IPS-18a (cell line): ENCODE measurements at regions not wholly inside any gene's neighbourhood (a gene's known extent, or its start where the extent isn't known, plus 50 kb on each side); places are given as distances from the start of the nearest gene placed in this dataset.

Experiments
- H3K27ac ChIP-seq: one replicate; pipeline ENCODE4 v1.5.1; 2013; ENCODE audit warnings: low read length
- H3K27me3 ChIP-seq: one replicate; pipeline ENCODE4 v1.6.1; 2013; ENCODE audit warnings: mild to moderate bottlenecking, low read length; ENCODE audit not compliant: control insufficient read depth, insufficient read depth
- H3K36me3 ChIP-seq: one replicate; pipeline ENCODE4 v1.6.1; 2013; ENCODE audit warnings: low read depth, low read length; ENCODE audit not compliant: control insufficient read depth
- H3K4me1 ChIP-seq: one replicate; pipeline ENCODE4 v1.6.1; 2013; ENCODE audit warnings: low read depth, low read length; ENCODE audit not compliant: control insufficient read depth
- H3K4me3 ChIP-seq: one replicate; pipeline ENCODE4 v1.5.1; 2013; ENCODE audit warnings: low read length
- H3K9ac ChIP-seq: one replicate; pipeline ENCODE4 v1.6.1; 2013; ENCODE audit warnings: mild to moderate bottlenecking, low read length, moderate library complexity
- H3K9me3 ChIP-seq: one replicate; pipeline ENCODE4 v1.6.1; 2013; ENCODE audit warnings: low read depth, low read length; ENCODE audit not compliant: control insufficient read depth

DNA sequence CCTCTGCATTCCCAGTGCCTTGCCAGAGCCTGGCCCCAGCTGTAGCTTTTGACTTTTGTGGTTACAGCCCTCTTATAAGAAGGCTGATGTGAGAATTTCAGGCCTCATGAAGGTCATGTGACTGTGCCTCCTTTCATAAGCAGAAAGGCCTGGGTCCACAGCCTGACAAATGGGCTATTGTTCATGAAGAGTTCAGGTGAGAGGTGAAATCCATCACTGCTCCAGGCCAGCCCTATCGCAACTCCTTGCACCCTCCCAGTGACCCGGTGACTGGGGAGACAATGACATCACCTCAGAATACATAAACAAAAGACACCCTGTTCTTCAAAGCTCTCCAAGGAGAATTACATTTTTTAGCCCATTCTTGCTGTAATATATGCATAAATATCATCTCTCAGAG lies 321.5 kb downstream of the PCNX1 start:
- no peaks in the 10 kb centered on the region for H3K4me1 ChIP-seq
- no peaks in the 10 kb centered on the region for H3K27me3 ChIP-seq
- H3K9ac ChIP-seq: no peak overlapping the region
- no peak overlapping the region for H3K27ac ChIP-seq
- H3K36me3 ChIP-seq: no peaks in the 10 kb centered on the region
- H3K9me3 ChIP-seq: no peaks in the 10 kb centered on the region
- H3K4me3 ChIP-seq: no peak overlapping the region

DNA sequence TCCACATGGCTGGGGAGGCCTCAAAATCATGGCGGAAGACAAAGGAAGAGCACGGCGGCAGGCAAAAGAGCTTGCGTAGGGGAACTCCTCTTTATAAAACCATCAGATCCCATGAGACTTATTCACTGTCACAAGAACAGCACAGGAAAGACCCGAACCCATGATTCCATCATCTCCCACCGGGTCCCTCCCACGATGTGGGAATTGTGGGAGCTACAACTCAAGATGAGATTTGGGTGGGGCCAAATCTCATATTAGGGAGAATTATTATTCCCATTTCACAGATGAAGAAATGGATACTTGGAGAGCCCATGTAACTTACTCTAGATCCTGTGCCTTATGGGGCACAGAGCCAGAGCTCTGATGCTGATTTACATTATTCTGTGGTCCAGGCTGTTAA lies 322.6 kb downstream of the PCNX1 start:
- H3K9me3 ChIP-seq: no peaks in the 10 kb centered on the region
- no peaks in the 10 kb centered on the region for H3K27me3 ChIP-seq
- no peaks in the 10 kb centered on the region for H3K4me1 ChIP-seq
- no peaks in the 10 kb centered on the region for H3K36me3 ChIP-seq
- H3K4me3 ChIP-seq: no peak overlapping the region
- no peak overlapping the region for H3K9ac ChIP-seq
- no peak overlapping the region for H3K27ac ChIP-seq

DNA sequence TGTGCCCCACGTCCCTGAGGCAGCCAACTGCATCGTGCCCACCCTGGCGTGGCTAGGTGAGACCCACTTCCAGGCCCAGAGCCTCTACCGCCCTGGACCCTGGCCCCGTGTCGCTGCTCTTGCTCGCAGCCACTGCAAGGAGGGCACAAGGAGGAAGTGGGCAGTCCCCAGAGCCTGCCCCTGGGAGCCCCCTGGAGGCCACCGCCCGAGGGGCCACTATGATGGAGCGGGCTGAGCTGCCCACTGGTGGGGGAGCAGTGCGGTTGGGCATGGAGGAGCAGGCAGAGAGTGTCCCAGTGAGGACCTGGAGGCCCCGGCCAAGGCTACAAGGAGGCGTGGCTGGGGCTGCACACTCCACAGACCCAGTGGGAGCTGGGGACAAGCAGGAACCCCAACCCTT lies 323.6 kb downstream of the PCNX1 start:
- no peak overlapping the region for H3K4me3 ChIP-seq

GRCh38 chr14:71231521-71232393 lies 324.5 kb downstream of the PCNX1 start:
- Histone ChIP-seq H3K27me3 (no peaks in the 10 kb centered on the region), H3K9me3 (no peaks in the 10 kb centered on the region), H3K36me3 (no peaks in the 10 kb centered on the region), H3K27ac (no peak overlapping the region), H3K9ac (no peak overlapping the region), H3K4me3 (no peak overlapping the region), H3K4me1 (no peaks in the 10 kb centered on the region)

More for the DNA sequence above, 323.6 kb downstream of the PCNX1 start:
- Histone ChIP-seq H3K27ac (no peak overlapping the region), H3K4me1 (no peaks in the 10 kb centered on the region), H3K9me3 (no peaks in the 10 kb centered on the region), H3K9ac (no peak overlapping the region), H3K36me3 (no peaks in the 10 kb centered on the region), H3K27me3 (no peaks in the 10 kb centered on the region)

DNA sequence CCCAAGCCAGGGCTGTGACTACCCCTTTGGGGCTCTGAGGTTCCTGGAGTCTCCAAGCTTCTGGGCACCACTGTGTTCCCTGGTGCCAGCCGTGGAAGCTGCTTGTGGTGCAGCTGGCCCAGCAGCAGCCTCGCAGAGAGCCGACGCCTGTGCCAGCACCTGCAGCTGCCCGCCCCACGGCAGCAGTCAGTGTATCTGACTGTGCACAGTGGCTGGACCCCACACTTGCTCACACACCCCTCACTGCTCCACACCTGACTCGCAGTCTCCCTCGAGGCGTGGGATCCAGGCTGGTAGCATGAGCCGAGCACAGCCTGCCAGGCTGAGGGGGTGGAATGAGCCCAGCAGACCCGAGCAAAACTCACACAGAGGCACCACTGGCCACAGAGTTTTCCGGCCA lies 325.2 kb downstream of the PCNX1 start:
- Histone ChIP-seq H3K36me3 (no peaks in the 10 kb centered on the region), H3K9ac (no peak overlapping the region), H3K9me3 (no peaks in the 10 kb centered on the region), H3K4me3 (no peak overlapping the region), H3K27me3 (no peaks in the 10 kb centered on the region), H3K27ac (no peak overlapping the region), H3K4me1 (no peaks in the 10 kb centered on the region)

DNA sequence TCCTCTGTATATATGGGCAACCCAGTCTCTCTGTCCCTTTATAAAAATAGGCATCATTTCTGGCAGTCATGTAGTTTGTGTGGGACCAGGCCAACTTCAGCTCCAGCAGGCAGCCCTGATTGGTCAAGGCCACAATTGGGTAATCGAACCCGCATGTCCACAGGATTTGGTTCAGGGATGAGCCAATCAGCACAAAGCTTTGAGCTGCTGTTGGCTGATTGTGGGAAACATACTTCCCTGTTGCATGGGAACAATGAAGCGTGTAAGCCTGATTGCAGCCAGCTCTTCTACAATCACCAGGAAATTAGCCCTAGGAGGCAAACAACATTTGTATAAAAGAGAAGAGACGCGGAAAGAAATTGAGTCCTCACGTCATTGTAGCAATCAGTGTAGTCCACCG lies 328.6 kb downstream of the PCNX1 start:
- Histone ChIP-seq H3K9me3 (no peaks in the 10 kb centered on the region), H3K36me3 (no peaks in the 10 kb centered on the region), H3K9ac (no peak overlapping the region), H3K4me1 (no peaks in the 10 kb centered on the region), H3K27me3 (no peaks in the 10 kb centered on the region), H3K4me3 (no peak overlapping the region), H3K27ac (no peak overlapping the region)

GRCh38 chr14:71236487-71236886 lies 329.2 kb downstream of the PCNX1 start:
- Histone ChIP-seq H3K9ac (no peak overlapping the region), H3K4me1 (no peaks in the 10 kb centered on the region), H3K27ac (no peak overlapping the region), H3K36me3 (no peaks in the 10 kb centered on the region), H3K27me3 (no peaks in the 10 kb centered on the region), H3K4me3 (no peak overlapping the region), H3K9me3 (no peaks in the 10 kb centered on the region)

GRCh38 chr14:71237556-71237955 lies 330.3 kb downstream of the PCNX1 start:
- Histone ChIP-seq H3K9ac (no peak overlapping the region), H3K4me3 (no peak overlapping the region), H3K9me3 (no peaks in the 10 kb centered on the region), H3K36me3 (no peaks in the 10 kb centered on the region), H3K27ac (no peak overlapping the region), H3K4me1 (no peaks in the 10 kb centered on the region), H3K27me3 (no peaks in the 10 kb centered on the region)

DNA sequence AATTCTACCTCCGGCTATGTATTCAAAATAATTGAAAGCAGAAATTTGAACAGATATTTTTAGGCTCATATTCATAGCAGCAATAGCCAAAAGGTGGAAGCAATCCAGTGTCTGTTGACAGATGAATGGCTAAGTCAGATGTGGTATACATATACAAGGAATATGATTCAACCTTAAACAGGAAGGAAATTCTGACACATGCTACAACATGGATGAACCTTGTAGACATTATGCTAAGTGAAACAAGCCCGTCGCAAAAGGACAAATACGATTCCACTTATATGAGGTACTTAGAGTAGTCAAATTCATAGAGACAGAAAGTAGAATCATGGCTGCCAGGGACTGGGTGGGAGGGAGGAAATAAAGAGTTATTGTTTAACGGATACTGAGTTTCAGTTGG lies 331.6 kb downstream of the PCNX1 start:
- no peaks in the 10 kb centered on the region for H3K9me3 ChIP-seq
- no peak overlapping the region for H3K27ac ChIP-seq
- no peaks in the 10 kb centered on the region for H3K27me3 ChIP-seq
- no peaks in the 10 kb centered on the region for H3K36me3 ChIP-seq
- no peak overlapping the region for H3K4me3 ChIP-seq
- H3K4me1 ChIP-seq: no peaks in the 10 kb centered on the region
- H3K9ac ChIP-seq: no peak overlapping the region

DNA sequence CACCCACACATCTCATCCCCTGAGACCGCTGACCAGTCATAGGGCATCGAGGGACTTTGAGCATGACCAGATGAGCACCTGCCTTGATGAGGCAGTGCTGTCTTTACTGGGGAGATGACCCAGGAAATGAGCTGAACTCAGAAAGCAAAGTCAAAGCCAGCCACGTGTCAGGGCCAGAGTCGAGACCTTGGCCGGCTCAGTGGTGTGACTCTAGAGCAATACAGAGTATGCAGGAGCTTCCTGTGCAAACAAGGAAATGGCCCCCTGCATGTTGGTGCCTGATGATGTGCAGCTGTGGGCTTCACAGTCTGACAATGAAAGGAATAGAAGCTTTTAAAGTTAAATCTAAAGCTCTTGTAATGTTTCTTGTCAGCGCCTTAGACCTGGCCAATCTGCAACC lies 332.9 kb downstream of the PCNX1 start:
- no peak overlapping the region for H3K4me3 ChIP-seq
- H3K4me1 ChIP-seq: no peaks in the 10 kb centered on the region
- no peak overlapping the region for H3K27ac ChIP-seq
- no peaks in the 10 kb centered on the region for H3K36me3 ChIP-seq
- H3K9me3 ChIP-seq: no peaks in the 10 kb centered on the region
- H3K27me3 ChIP-seq: no peaks in the 10 kb centered on the region
- no peak overlapping the region for H3K9ac ChIP-seq

GRCh38 chr14:71240866-71241520 lies 333.7 kb downstream of the PCNX1 start:
- no peaks in the 10 kb centered on the region for H3K9me3 ChIP-seq
- no peak overlapping the region for H3K9ac ChIP-seq
- H3K4me3 ChIP-seq: no peak overlapping the region
- H3K4me1 ChIP-seq: no peaks in the 10 kb centered on the region
- no peaks in the 10 kb centered on the region for H3K36me3 ChIP-seq
- H3K27me3 ChIP-seq: no peaks in the 10 kb centered on the region
- H3K27ac ChIP-seq: no peak overlapping the region

DNA sequence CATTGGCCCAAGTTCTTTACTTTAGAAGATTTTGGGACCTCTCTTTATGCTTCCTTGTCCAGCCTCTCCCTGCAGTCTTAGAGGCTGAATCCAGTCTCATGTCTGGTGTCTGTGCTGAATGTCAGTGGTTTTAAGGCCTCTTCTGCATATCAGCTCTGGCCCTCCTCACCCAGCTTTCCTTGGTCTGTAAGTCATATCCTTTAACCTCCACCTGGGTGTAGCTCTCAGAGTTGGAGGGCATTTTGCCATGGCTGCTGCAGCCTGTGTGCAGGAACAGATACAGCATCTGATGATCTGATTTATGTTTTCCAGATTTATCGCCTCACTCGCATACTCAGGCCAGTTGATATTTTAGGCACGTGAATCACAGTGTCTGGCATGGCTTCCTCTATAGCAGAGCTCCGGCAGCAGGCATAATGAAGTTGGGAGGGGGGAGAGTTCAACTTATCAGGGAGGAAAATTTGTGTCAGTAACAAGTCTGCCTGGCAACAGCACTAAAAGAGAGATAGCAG lies 335.0 kb downstream of the PCNX1 start:
- no peaks in the 10 kb centered on the region for H3K9me3 ChIP-seq
- H3K27me3 ChIP-seq: no peaks in the 10 kb centered on the region
- no peak overlapping the region for H3K27ac ChIP-seq
- no peaks in the 10 kb centered on the region for H3K36me3 ChIP-seq
- no peak overlapping the region for H3K4me3 ChIP-seq
- no peaks in the 10 kb centered on the region for H3K4me1 ChIP-seq
- no peak overlapping the region for H3K9ac ChIP-seq
